ENCODE measurements at regions not wholly inside any gene's neighbourhood (a gene's known extent, or its start where the extent isn't known, plus 50 kb on each side); places are given as distances from the start of the nearest gene placed in this dataset.

- WGBS, 10 experiments: 32 to 75% (median 47%) methylated on average over 3 to 4 of the region's 4 CpGs; no CpG with 5 or more reads in 3 of the 10 experiments
- peak in 1 of 8 experiments; percentile 4 for ATAC-seq (replicated peaks in 6 of 8)
- in situ Hi-C loops (cut with MboI; ENCODE audit: low pct_unique_long_range_greater_than_20kb in 2 of 9, low sequenced_read_pairs in 9 of 9, unreplicated experiment in 9 of 9): loop anchor here in 1 of 9 experiments (10.0 kb wide), 1 partner anchor 91 kb away; no protein-coding TSS in a partner anchor
- Histone ChIP-seq H3K27ac (peak overlapping the region in 1 of 2 donors; percentile 60), H3K4me1 (replicated peaks in 1 of 2) (peaks cover 39 to 40% of the 10 kb centered on the region in 2 donors), H3K4me3 (peak overlapping the region in 3 of 5 donors; percentile 8 to 20 (median 19))
Observed at GRCh38 chr2:133674066-133674432, 105.8 kb upstream of the NCKAP5 start.

- peaks cover 41% of the 10 kb centered on the region in 2 donors for H3K4me1 ChIP-seq (replicated peaks in 1 of 2)
- in situ Hi-C loops (cut with MboI; ENCODE audit: low pct_unique_long_range_greater_than_20kb in 2 of 9, low sequenced_read_pairs in 9 of 9, unreplicated experiment in 9 of 9): loop anchor here in 1 of 9 experiments (10.0 kb wide), 1 partner anchor 90 kb away; no protein-coding TSS in a partner anchor
- peak overlapping the region in 4 of 5 donors; percentile 2 to 20 (median 14) for H3K4me3 ChIP-seq
- H3K27ac ChIP-seq: peak overlapping the region; percentile 33 to 60
- WGBS, 10 experiments: 0 to 30% (median 3%) methylated on average over 2 to 19 of the region's 21 CpGs
- peak; percentile 78 to 85 (median 81) for ATAC-seq (replicated peaks in 6 of 8)
Observed at GRCh38 chr2:133674433-133675331, 106.4 kb upstream of the NCKAP5 start.

GRCh38 chr2:133676392-133677130 lies 108.3 kb upstream of the NCKAP5 start:
- H3K4me3 ChIP-seq: no peak overlapping the region
- H3K27ac ChIP-seq: no peak overlapping the region
- peaks cover 58 to 59% of the 10 kb centered on the region in 2 donors for H3K4me1 ChIP-seq (replicated peaks in 1 of 2)
- ATAC-seq (replicated peaks in 6 of 8): peak in 3 of 8 experiments; percentile 32 to 36 (median 35)
- 0 to 100% (median 87%) methylated on average over 1 of the region's 1 CpG; no CpG with 5 or more reads in 2 of the 10 experiments for WGBS, 10 experiments
- in situ Hi-C loops (cut with MboI; ENCODE audit: low pct_unique_long_range_greater_than_20kb in 2 of 9, low sequenced_read_pairs in 9 of 9, unreplicated experiment in 9 of 9): loop anchor here in 1 of 9 experiments (10.0 kb wide), 1 partner anchor 88 kb away; no protein-coding TSS in a partner anchor

- in situ Hi-C loops (cut with MboI; ENCODE audit: low pct_unique_long_range_greater_than_20kb in 2 of 9, low sequenced_read_pairs in 9 of 9, unreplicated experiment in 9 of 9): no loop called here
- no peak overlapping the region for H3K4me3 ChIP-seq
- peaks cover 41 to 51% of the 10 kb centered on the region in 2 donors for H3K4me1 ChIP-seq (replicated peaks in 1 of 2)
- 0 to 80% (median 50%) methylated on average over 1 to 2 of the region's 2 CpGs; no CpG with 5 or more reads in 2 of the 10 experiments for WGBS, 10 experiments
- peak in 7 of 8 experiments; percentile 25 to 91 (median 84) for ATAC-seq (replicated peaks in 6 of 8)
- peak overlapping the region; percentile 2 to 69 for H3K27ac ChIP-seq
Observed at GRCh38 chr2:133680343-133681049, 112.2 kb upstream of the NCKAP5 start.

GRCh38 chr2:133682347-133682746 lies 114.1 kb upstream of the NCKAP5 start:
- 20 to 100% (median 50%) methylated on average over 1 of the region's 1 CpG; no CpG with 5 or more reads in 1 of the 10 experiments for WGBS, 10 experiments
- Histone ChIP-seq H3K4me3 (no peak overlapping the region), H3K27ac (no peak overlapping the region), H3K4me1 (replicated peaks in 1 of 2) (peaks cover 28 to 37% of the 10 kb centered on the region in 2 donors)
- ATAC-seq (replicated peaks in 6 of 8): no peak
- in situ Hi-C loops (cut with MboI; ENCODE audit: low pct_unique_long_range_greater_than_20kb in 2 of 9, low sequenced_read_pairs in 9 of 9, unreplicated experiment in 9 of 9): no loop called here

- Histone ChIP-seq H3K4me1 (replicated peaks in 1 of 2) (peaks cover 28 to 37% of the 10 kb centered on the region in 2 donors), H3K4me3 (no peak overlapping the region), H3K27ac (no peak overlapping the region)
- no peak for ATAC-seq (replicated peaks in 6 of 8)
- 13 to 62% (median 39%) methylated on average over 2 to 3 of the region's 3 CpGs for WGBS, 10 experiments
- in situ Hi-C loops (cut with MboI; ENCODE audit: low pct_unique_long_range_greater_than_20kb in 2 of 9, low sequenced_read_pairs in 9 of 9, unreplicated experiment in 9 of 9): no loop called here
Observed at GRCh38 chr2:133682906-133683305, 114.6 kb upstream of the NCKAP5 start.

GRCh38 chr2:133685636-133686215 lies 117.5 kb upstream of the NCKAP5 start:
- no peak overlapping the region for H3K4me3 ChIP-seq
- H3K4me1 ChIP-seq (replicated peaks in 1 of 2): peaks cover 22 to 32% of the 10 kb centered on the region in 2 donors
- H3K27ac ChIP-seq: no peak overlapping the region
- WGBS, 10 experiments: 33 to 100% (median 96%) methylated on average over 1 to 2 of the region's 2 CpGs; no CpG with 5 or more reads in 2 of the 10 experiments
- no peak for ATAC-seq (replicated peaks in 6 of 8)
- in situ Hi-C loops (cut with MboI; ENCODE audit: low pct_unique_long_range_greater_than_20kb in 2 of 9, low sequenced_read_pairs in 9 of 9, unreplicated experiment in 9 of 9): no loop called here

GRCh38 chr2:133690780-133691179 lies 122.5 kb upstream of the NCKAP5 start:
- WGBS, 10 experiments: 7 to 95% (median 70%) methylated on average over 1 to 3 of the region's 3 CpGs
- Histone ChIP-seq H3K27ac (no peak overlapping the region), H3K4me1 (replicated peaks in 1 of 2) (peaks cover 14% of the 10 kb centered on the region in 2 donors), H3K4me3 (no peak overlapping the region)
- in situ Hi-C loops (cut with MboI; ENCODE audit: low pct_unique_long_range_greater_than_20kb in 2 of 9, low sequenced_read_pairs in 9 of 9, unreplicated experiment in 9 of 9): no loop called here
- peak in 5 of 8 experiments; percentile 66 to 84 (median 82) for ATAC-seq (replicated peaks in 6 of 8)

GRCh38 chr2:133691336-133691735 lies 123.1 kb upstream of the NCKAP5 start:
- H3K4me1 ChIP-seq (replicated peaks in 1 of 2): peaks cover 14% of the 10 kb centered on the region in 2 donors
- in situ Hi-C loops (cut with MboI; ENCODE audit: low pct_unique_long_range_greater_than_20kb in 2 of 9, low sequenced_read_pairs in 9 of 9, unreplicated experiment in 9 of 9): no loop called here
- ATAC-seq (replicated peaks in 6 of 8): no peak
- no peak overlapping the region for H3K27ac ChIP-seq
- H3K4me3 ChIP-seq: no peak overlapping the region
- WGBS, 10 experiments: 42 to 75% (median 60%) methylated on average over 1 to 2 of the region's 2 CpGs; no CpG with 5 or more reads in 3 of the 10 experiments

GRCh38 chr2:133705287-133705686 lies 137.0 kb upstream of the NCKAP5 start:
- Histone ChIP-seq H3K4me3 (no peak overlapping the region), H3K27ac (no peak overlapping the region), H3K4me1 (replicated peaks in 1 of 2) (peaks cover 2 to 3% of the 10 kb centered on the region in 2 donors)
- WGBS, 10 experiments: 0 to 100% (median 86%) methylated on average over 1 of the region's 1 CpG; no CpG with 5 or more reads in 5 of the 10 experiments
- in situ Hi-C loops (cut with MboI; ENCODE audit: low pct_unique_long_range_greater_than_20kb in 2 of 9, low sequenced_read_pairs in 9 of 9, unreplicated experiment in 9 of 9): no loop called here
- peak in 2 of 8 experiments; percentile 40 to 46 for ATAC-seq (replicated peaks in 6 of 8)

- in situ Hi-C loops (cut with MboI; ENCODE audit: low pct_unique_long_range_greater_than_20kb in 2 of 9, low sequenced_read_pairs in 9 of 9, unreplicated experiment in 9 of 9): no loop called here
- Histone ChIP-seq H3K4me3 (no peak overlapping the region), H3K4me1 (replicated peaks in 1 of 2) (peaks cover 19% of the 10 kb centered on the region in 2 donors), H3K27ac (peak overlapping the region in 1 of 2 donors; percentile 11)
- peak in 6 of 8 experiments; percentile 30 to 88 (median 69) for ATAC-seq (replicated peaks in 6 of 8)
- 0 to 89% (median 41%) methylated on average over 1 to 3 of the region's 3 CpGs for WGBS, 10 experiments
Observed at GRCh38 chr2:133710613-133711012, 142.3 kb upstream of the NCKAP5 start.

- H3K27ac ChIP-seq: peak overlapping the region in 1 of 2 donors; percentile 11
- H3K4me3 ChIP-seq: no peak overlapping the region
- peak in 5 of 8 experiments; percentile 71 to 96 (median 79) for ATAC-seq (replicated peaks in 6 of 8)
- in situ Hi-C loops (cut with MboI; ENCODE audit: low pct_unique_long_range_greater_than_20kb in 2 of 9, low sequenced_read_pairs in 9 of 9, unreplicated experiment in 9 of 9): no loop called here
- H3K4me1 ChIP-seq (replicated peaks in 1 of 2): peaks cover 19% of the 10 kb centered on the region in 2 donors
- 7 to 100% (median 90%) methylated on average over 1 to 5 of the region's 6 CpGs; no CpG with 5 or more reads in 4 of the 10 experiments for WGBS, 10 experiments
Observed at GRCh38 chr2:133711201-133711600, 142.9 kb upstream of the NCKAP5 start.

All from motor neuron (in vitro differentiated cells).